GM12891 (cell line): ENCODE measurements at regions not wholly inside any gene's neighbourhood (a gene's known extent, or its start where the extent isn't known, plus 50 kb on each side); places are given as distances from the start of the nearest gene placed in this dataset.

Experiments used
- PAX5 ChIP-seq: IDR thresholded peaks from 2 replicates; pipeline ENCODE4 v1.6.1; 2011; ENCODE audit warnings: low read length, moderate library complexity, mild to moderate bottlenecking; ENCODE audit not compliant: insufficient read depth, severe bottlenecking
- POLR2A ChIP-seq: IDR thresholded peaks from 2 replicates; pipeline ENCODE4 v1.6.1; 2011; ENCODE audit warnings: low read depth, low read length, control low read depth
- POLR2AphosphoS5 ChIP-seq: IDR thresholded peaks from 2 replicates; pipeline ENCODE4 v1.6.1; 2011; ENCODE audit warnings: low read depth, low read length, control low read depth
- TAF1 ChIP-seq: IDR thresholded peaks from 2 replicates; pipeline ENCODE4 v1.6.1; 2011; ENCODE audit warnings: low read depth, low read length, control low read depth

DNA sequence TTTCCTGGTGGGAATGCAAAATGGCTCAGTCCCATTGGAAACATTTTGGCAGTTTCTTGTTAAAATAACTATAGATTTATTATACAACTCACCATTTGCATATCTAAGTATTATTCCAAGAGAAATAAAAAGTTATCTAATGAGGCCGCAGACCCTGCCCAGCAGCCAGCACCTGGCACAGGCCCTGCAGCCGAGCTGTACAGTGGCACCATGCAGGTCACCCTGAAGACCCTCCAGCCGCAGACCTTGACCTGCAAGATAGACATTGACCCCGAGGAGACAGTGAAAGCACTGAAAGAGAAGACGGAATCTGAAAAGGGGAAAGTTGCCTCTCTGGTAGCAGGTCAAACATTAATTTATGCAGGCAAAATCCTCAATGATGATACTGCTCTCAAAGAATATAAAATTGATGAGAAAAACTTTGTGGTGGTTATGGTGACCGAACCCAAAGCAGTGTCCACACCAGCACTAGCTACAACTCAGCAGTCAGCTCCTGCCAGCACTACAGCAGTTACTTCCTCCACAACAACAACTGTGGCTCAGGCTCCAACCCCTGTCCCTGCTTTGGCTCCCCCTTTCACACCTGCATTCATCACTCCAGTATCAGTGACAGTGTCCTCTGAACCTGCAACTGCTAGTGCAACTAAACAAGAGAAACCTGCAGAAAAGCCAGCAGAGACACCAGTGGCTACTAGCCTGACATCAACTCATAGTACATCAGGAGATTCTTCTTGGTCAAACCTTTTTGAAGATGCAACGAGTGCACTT, 113.5 kb upstream of the SATB1 start:
- TF ChIP-seq POLR2A (no peak), POLR2AphosphoS5 (no peak), PAX5 (no peak), TAF1 (no peak)
